ENCODE measurements at regions not wholly inside any gene's neighbourhood (a gene's known extent, or its start where the extent isn't known, plus 50 kb on each side); places are given as distances from the start of the nearest gene placed in this dataset.

DNA sequence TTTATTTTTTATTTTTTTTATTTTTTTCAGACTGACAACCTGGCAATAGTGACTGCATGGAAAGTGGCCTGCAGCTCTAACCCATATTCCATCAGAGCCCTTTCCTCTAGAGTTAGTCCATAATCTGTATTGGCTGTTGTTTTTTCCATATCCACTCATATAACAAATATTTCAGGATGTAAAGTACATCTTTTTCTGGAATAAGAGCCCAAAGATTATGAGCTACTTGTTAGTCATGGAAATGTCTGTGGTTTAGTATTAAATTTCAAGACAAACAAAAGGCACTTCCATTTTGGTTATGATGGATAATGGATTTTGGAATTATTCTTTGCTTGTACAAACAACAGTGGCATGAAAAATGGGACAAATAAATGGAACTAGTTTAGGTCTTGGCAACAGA lies 296.0 kb upstream of the HS3ST1 start:
- ChIA-PET CTCF (no interaction called here), POLR2A (ENCODE audit: unreplicated experiment) (no interaction called here)
- intact Hi-C loops (cut with micrococcal nuclease): no loop called here
- ATAC-seq (ENCODE audit: low read depth) (peak; percentile 60), DNase-seq (peak; percentile 82)
- no peak overlapping the region for H2BK5ac ChIP-seq (ENCODE audit: low read depth, low read length, poor library complexity, severe bottlenecking)
- H3K14ac ChIP-seq (replicated peaks; ENCODE audit: low read depth, low read length): no peak overlapping the region
- H4K8ac ChIP-seq (ENCODE audit: low read depth in 2 of 2, low read length in 2 of 2): no peak overlapping the region
- H3K56ac ChIP-seq (ENCODE audit: extremely low read depth, insufficient read depth, low read length): no peak overlapping the region
- BruUV-seq (replicated peaks): no TSS peak
- H2AFZ ChIP-seq (replicated peaks; ENCODE audit: low read length, poor library complexity): no peak overlapping the region
- no peak overlapping the region for H2AK9ac ChIP-seq (replicated peaks; ENCODE audit: low read depth, low read length, poor library complexity)
- H3K4me2 ChIP-seq (ENCODE audit: low read depth, low read length): no peak overlapping the region
- H2BK20ac ChIP-seq (ENCODE audit: low read depth, low read length): no peak overlapping the region
- no peak overlapping the region for H3K18ac ChIP-seq (ENCODE audit: low read depth, low read length)
- dilution Hi-C loops (cut with HindIII; ENCODE audit: low sequenced_read_pairs, unreplicated experiment): no loop called here
- no peak overlapping the region for H3K4me3 ChIP-seq (ENCODE audit: insufficient read depth, low read depth, low read length)
- H3K79me1 ChIP-seq (ENCODE audit: low read depth in 1 of 2, low read length in 2 of 2): no peaks in the 10 kb centered on the region
- TF ChIP-seq RAD21 (IDR thresholded peaks at IDR 0.05; ENCODE audit: low read length) (no peak), CHD1 (IDR thresholded peaks at IDR 0.05; ENCODE audit: low read depth, low read length) (no peak), CEBPB (IDR thresholded peaks at IDR 0.05; ENCODE audit: low read depth, low read length) (no peak), RFX5 (IDR thresholded peaks at IDR 0.05; ENCODE audit: low read depth, low read length) (no peak), CTCF (conservative IDR thresholded peaks at IDR 0.05; ENCODE audit: low read depth, low read length) (no peak), MAFK (IDR thresholded peaks at IDR 0.05; ENCODE audit: low read depth, low read length) (no peak), USF2 (IDR thresholded peaks at IDR 0.05; ENCODE audit: low read depth, low read length) (no peak), SMC3 (IDR thresholded peaks at IDR 0.05; ENCODE audit: low read depth, low read length) (no peak), BHLHE40 (IDR thresholded peaks at IDR 0.05; ENCODE audit: low read depth, low read length) (no peak), FOS (IDR thresholded peaks at IDR 0.05; ENCODE audit: low read depth, low read length) (no peak)
- no peak overlapping the region for H3K23ac ChIP-seq (ENCODE audit: low read depth, low read length)
- no peaks in the 10 kb centered on the region for H3K27me3 ChIP-seq (ENCODE audit: control insufficient read depth, insufficient read depth, low read length)
- no peaks in the 10 kb centered on the region for H3K36me3 ChIP-seq (ENCODE audit: control insufficient read depth, insufficient read depth, low read length)
- no peak overlapping the region for H2AK5ac ChIP-seq (ENCODE audit: low read depth, low read length)
- no peaks in the 10 kb centered on the region for H4K20me1 ChIP-seq (ENCODE audit: insufficient read depth, low read length)
- H3K9me3 ChIP-seq (ENCODE audit: control insufficient read depth, insufficient read depth, low read length): no peaks in the 10 kb centered on the region
- H2BK15ac ChIP-seq (ENCODE audit: low read depth, low read length): no peak overlapping the region
- H3K27ac ChIP-seq (ENCODE audit: insufficient read depth, low read length): no peak overlapping the region
- no peaks in the 10 kb centered on the region for H3K4me1 ChIP-seq (ENCODE audit: control insufficient read depth, insufficient read depth, low read length)
- in situ Hi-C loops (cut with MboI; ENCODE audit: low sequenced_read_pairs): no loop called here
- no peak overlapping the region for H4K91ac ChIP-seq (ENCODE audit: insufficient read depth, low read depth, low read length)
- H4K5ac ChIP-seq (ENCODE audit: low read depth, low read length): no peak overlapping the region
- H3K9ac ChIP-seq (ENCODE audit: low read depth, low read length): no peak overlapping the region
- no peak overlapping the region for H2BK120ac ChIP-seq (ENCODE audit: low read depth, low read length)
- H3K9me1 ChIP-seq (ENCODE audit: insufficient read depth, low read length): no peaks in the 10 kb centered on the region
- no peak overlapping the region for H3K4ac ChIP-seq (ENCODE audit: low read depth, low read length)
